ENCODE measurements at regions not wholly inside any gene's neighbourhood (a gene's known extent, or its start where the extent isn't known, plus 50 kb on each side); places are given as distances from the start of the nearest gene placed in this dataset.

DNA sequence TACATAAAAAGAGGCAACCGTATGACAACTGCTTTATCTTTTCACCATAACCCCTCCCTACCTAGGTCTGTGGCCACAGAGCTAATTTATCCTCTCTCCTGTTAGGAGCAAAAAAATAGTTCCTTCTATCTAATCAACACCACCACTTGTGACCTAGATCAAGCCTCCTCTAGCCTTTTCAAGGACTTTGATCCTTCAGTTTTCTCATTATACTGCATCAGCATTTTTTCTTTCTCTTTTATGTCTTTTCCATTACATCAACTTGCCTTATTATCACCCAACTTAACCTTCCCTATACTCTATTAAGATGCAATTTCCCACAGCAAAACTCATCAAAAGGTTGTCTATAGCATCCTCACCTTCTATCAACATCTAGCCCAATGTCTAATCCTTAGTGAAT is 211.0 kb downstream of the ANKRD50 start:
- Histone ChIP-seq H3K9me3 (no peaks in the 10 kb centered on the region), H3K36me3 (no peaks in the 10 kb centered on the region), H3K27ac (no peak overlapping the region), H3K4me3 (no peak overlapping the region), H3K27me3 (no peaks in the 10 kb centered on the region), H3K4me1 (no peaks in the 10 kb centered on the region)
- no peak for DNase-seq
- intact Hi-C loops (cut with DNase I), result no loop called here
- no peak for ATAC-seq
- TF ChIP-seq, protein P1, sequence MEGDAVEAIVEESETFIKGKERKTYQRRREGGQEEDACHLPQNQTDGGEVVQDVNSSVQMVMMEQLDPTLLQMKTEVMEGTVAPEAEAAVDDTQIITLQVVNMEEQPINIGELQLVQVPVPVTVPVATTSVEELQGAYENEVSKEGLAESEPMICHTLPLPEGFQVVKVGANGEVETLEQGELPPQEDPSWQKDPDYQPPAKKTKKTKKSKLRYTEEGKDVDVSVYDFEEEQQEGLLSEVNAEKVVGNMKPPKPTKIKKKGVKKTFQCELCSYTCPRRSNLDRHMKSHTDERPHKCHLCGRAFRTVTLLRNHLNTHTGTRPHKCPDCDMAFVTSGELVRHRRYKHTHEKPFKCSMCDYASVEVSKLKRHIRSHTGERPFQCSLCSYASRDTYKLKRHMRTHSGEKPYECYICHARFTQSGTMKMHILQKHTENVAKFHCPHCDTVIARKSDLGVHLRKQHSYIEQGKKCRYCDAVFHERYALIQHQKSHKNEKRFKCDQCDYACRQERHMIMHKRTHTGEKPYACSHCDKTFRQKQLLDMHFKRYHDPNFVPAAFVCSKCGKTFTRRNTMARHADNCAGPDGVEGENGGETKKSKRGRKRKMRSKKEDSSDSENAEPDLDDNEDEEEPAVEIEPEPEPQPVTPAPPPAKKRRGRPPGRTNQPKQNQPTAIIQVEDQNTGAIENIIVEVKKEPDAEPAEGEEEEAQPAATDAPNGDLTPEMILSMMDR (IDR thresholded peaks at IDR 0.05), result no peak

DNA sequence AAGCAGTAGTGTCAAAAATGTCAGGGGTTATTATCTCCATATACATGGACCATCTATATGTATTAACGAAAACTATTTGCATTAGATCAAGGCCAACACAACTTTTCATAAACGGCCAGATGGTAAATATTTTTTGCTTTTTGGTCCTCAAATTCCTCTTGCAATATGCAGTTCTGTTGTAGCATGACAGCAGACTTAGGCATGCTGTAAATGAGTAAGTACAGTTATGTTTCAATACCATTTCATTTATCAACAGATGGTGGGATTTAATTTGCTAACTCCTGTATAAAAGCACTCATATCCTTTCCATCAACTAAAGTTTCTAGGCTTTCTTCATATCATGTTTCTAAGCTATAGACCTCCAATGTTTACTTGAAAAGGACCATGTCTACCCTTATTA is 208.1 kb downstream of the ANKRD50 start:
- H3K4me3 ChIP-seq, result no peak overlapping the region
- TF ChIP-seq, protein P1 (IDR thresholded peaks at IDR 0.05), result no peak
- ATAC-seq (no peak), DNase-seq (no peak)
- intact Hi-C loops (cut with DNase I), result no loop called here
- H3K4me1 ChIP-seq, result no peaks in the 10 kb centered on the region
- H3K27ac ChIP-seq, result no peak overlapping the region
- H3K9me3 ChIP-seq, result no peaks in the 10 kb centered on the region
- no peaks in the 10 kb centered on the region for H3K36me3 ChIP-seq
- no peaks in the 10 kb centered on the region for H3K27me3 ChIP-seq

- ATAC-seq, result no peak
These were observed 207.3 kb downstream of the ANKRD50 start for GRCh38 chr4:124505211-124505610.

GRCh38 chr4:124509151-124509550 is 203.4 kb downstream of the ANKRD50 start:
- no peaks in the 10 kb centered on the region for H3K9me3 ChIP-seq
- no peak for ATAC-seq
- TF ChIP-seq, protein P1 (IDR thresholded peaks at IDR 0.05), result no peak
- H3K27ac ChIP-seq, result no peak overlapping the region
- no peaks in the 10 kb centered on the region for H3K4me1 ChIP-seq
- H3K4me3 ChIP-seq, result no peak overlapping the region
- no peak for DNase-seq
- no peaks in the 10 kb centered on the region for H3K27me3 ChIP-seq
- H3K36me3 ChIP-seq, result no peaks in the 10 kb centered on the region
- intact Hi-C loops (cut with DNase I), result no loop called here

More at GRCh38 chr4:124505211-124505610, 207.3 kb downstream of the ANKRD50 start:
- intact Hi-C loops (cut with DNase I), result no loop called here
- H3K36me3 ChIP-seq, result no peaks in the 10 kb centered on the region
- H3K27ac ChIP-seq, result no peak overlapping the region
- no peak overlapping the region for H3K4me3 ChIP-seq
- H3K4me1 ChIP-seq, result no peaks in the 10 kb centered on the region
- TF ChIP-seq, protein P1 (IDR thresholded peaks at IDR 0.05), result no peak
- DNase-seq, result no peak
- H3K27me3 ChIP-seq, result no peaks in the 10 kb centered on the region
- no peaks in the 10 kb centered on the region for H3K9me3 ChIP-seq

DNA sequence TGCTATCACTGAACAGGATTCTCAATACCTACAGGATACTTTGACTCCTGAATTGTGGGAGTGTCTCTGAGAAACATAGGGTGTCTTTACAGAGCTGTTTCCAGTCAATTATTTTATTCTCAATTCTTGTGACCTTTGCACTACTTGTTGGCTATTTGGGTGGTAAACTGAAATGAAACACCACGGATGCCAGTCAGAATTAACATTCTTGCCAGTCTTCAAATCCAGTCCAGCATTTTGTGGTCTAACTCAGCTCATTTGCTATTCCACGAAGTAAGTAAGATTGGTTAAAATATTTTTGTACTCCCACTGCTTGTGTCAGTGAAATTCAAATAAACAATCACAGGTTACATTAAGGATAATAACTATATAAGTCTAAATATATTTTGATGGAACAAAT is 197.9 kb downstream of the ANKRD50 start:
- ATAC-seq (no peak), DNase-seq (no peak)
- intact Hi-C loops (cut with DNase I), result no loop called here
- no peak overlapping the region for H3K4me3 ChIP-seq
- no peaks in the 10 kb centered on the region for H3K36me3 ChIP-seq
- no peak overlapping the region for H3K27ac ChIP-seq
- TF ChIP-seq, protein P1 (IDR thresholded peaks at IDR 0.05), result no peak
- H3K4me1 ChIP-seq, result no peaks in the 10 kb centered on the region
- H3K9me3 ChIP-seq, result no peaks in the 10 kb centered on the region
- no peaks in the 10 kb centered on the region for H3K27me3 ChIP-seq

DNA sequence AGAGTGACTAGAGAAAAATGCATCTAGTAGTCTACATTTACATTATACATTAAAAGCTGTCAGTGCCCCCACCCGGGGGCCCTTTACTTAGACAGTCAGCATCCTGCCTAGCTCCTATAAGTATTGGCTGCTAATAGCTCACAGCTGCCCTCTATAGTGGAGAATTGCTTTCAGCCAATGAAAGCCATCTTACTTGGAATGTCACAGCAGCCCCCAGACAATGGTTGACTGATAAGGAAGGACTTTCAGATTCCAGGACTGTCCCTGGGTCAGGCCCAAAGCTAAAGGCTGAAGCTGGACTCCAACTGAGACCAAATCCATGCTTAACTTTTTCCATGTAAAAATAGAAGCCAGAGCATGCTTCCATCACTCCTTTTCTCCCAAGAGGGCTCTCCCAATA is 196.9 kb downstream of the ANKRD50 start:
- no peaks in the 10 kb centered on the region for H3K9me3 ChIP-seq
- ATAC-seq, result no peak
- H3K4me3 ChIP-seq, result no peak overlapping the region
- TF ChIP-seq, protein P1 (IDR thresholded peaks at IDR 0.05), result no peak
- no peak overlapping the region for H3K27ac ChIP-seq
- H3K36me3 ChIP-seq, result no peaks in the 10 kb centered on the region
- H3K4me1 ChIP-seq, result no peaks in the 10 kb centered on the region
- intact Hi-C loops (cut with DNase I), result no loop called here
- no peak for DNase-seq
- H3K27me3 ChIP-seq, result no peaks in the 10 kb centered on the region
